ENCODE measurements at regions not wholly inside any gene's neighbourhood (a gene's known extent, or its start where the extent isn't known, plus 50 kb on each side); places are given as distances from the start of the nearest gene placed in this dataset.
A peak's percentile ranks its signal among the peaks of the same experiment; 100 is the strongest.

DNA sequence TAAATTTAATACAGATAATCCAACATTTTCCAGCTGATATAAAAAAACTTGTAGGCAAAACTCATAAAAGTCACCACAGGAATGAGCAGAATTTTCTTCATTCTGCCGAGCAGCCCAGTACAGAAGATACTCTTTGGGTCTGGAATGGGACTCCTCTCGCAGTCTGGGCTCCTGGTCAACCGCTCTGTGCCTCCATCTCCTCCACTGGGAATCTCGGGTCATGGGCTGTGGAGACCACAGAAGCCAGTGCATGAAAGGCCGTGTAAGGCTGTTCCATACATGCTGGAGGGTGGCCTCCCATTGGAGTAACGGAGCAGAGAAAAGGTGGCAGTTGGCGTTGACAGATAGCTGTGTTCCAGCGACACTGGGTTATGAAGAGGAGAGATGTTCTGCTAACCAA is 616.4 kb upstream of the MGMT start:
- Histone ChIP-seq H3K36me3 (no peaks in the 10 kb centered on the region), H3K27ac (no peak overlapping the region), H3K4me1 (peaks cover 4 to 64% (median 35%) of the 10 kb centered on the region in 12 donors), H3K9me3 (no peaks in the 10 kb centered on the region), H3K4me3 (no peak overlapping the region), H3K27me3 (no peaks in the 10 kb centered on the region)
- DNase-seq (no peak), ATAC-seq (no peak)
- intact Hi-C loops (cut with DNase I), result loop anchor here in 5 of 10 donors (5.0 to 10.0 kb wide), 5 partner anchors 43 to 1122 kb away; no protein-coding TSS in a partner anchor
- TF ChIP-seq, protein P1, sequence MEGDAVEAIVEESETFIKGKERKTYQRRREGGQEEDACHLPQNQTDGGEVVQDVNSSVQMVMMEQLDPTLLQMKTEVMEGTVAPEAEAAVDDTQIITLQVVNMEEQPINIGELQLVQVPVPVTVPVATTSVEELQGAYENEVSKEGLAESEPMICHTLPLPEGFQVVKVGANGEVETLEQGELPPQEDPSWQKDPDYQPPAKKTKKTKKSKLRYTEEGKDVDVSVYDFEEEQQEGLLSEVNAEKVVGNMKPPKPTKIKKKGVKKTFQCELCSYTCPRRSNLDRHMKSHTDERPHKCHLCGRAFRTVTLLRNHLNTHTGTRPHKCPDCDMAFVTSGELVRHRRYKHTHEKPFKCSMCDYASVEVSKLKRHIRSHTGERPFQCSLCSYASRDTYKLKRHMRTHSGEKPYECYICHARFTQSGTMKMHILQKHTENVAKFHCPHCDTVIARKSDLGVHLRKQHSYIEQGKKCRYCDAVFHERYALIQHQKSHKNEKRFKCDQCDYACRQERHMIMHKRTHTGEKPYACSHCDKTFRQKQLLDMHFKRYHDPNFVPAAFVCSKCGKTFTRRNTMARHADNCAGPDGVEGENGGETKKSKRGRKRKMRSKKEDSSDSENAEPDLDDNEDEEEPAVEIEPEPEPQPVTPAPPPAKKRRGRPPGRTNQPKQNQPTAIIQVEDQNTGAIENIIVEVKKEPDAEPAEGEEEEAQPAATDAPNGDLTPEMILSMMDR (IDR thresholded peaks at IDR 0.05), result no peak
- no peak for TF ChIP-seq POLR2A (IDR thresholded peaks at IDR 0.05)
- 92 to 100% (median 97%) methylated on average over 8 of the region's 8 CpGs for WGBS, 4 donors

DNA sequence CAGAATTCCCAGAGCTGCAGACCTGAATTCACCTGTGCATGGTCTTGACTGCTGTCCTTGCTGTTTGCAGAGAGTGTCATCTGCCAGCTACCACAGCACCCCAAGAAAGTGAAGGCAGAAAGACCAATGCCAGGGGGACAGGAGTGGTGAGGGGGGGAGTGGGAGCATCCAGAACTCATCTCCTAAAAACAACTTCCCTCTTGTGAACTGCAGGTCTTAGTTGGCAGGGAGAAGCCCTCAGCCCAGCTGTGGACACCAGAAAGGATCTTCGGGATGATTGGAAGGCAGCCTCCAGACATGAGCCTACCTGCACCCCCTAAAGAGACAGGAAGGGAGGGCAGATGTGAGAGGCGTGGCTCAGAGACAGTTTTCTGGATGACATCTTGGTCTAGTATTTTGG is 615.8 kb upstream of the MGMT start:
- DNase-seq, result no peak
- no peaks in the 10 kb centered on the region for H3K36me3 ChIP-seq
- WGBS, 4 donors, result 77 to 85% (median 79%) methylated on average over 2 of the region's 2 CpGs
- H3K9me3 ChIP-seq, result no peaks in the 10 kb centered on the region
- TF ChIP-seq POLR2A (IDR thresholded peaks at IDR 0.05), result no peak
- TF ChIP-seq, protein P1 (IDR thresholded peaks at IDR 0.05), result no peak
- H3K27ac ChIP-seq, result peak overlapping the region in 2 of 12 donors; percentile 21 to 49
- ATAC-seq, result no peak
- intact Hi-C loops (cut with DNase I), result loop anchor here in 5 of 10 donors (5.0 to 10.0 kb wide), 5 partner anchors 44 to 1121 kb away; no protein-coding TSS in a partner anchor
- peaks cover 4 to 70% (median 37%) of the 10 kb centered on the region in 12 donors for H3K4me1 ChIP-seq
- H3K4me3 ChIP-seq, result no peak overlapping the region
- no peaks in the 10 kb centered on the region for H3K27me3 ChIP-seq

DNA sequence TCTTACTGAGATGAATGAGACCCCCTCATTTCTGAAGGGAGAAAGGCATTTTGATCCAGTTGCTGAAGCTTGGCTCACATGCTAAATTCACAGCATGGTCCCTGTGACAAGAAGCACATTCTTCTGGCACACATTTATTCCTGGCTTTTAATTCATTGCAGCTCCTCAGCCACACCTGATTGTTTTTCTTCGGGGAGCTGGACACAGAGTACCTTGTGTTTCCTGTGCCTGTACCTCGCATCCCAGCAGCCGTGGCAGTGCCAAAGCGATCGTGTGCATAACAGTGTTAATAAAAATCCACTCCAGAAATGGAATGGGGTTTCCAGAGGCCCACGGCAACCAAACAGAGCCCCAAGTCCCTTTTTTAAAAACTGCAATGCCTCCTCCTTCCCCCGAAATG is 615.3 kb upstream of the MGMT start:
- DNase-seq (no peak), ATAC-seq (peak in 1 of 4 donors; percentile 34)
- TF ChIP-seq, protein P1 (IDR thresholded peaks at IDR 0.05), result no peak
- no peak for TF ChIP-seq POLR2A (IDR thresholded peaks at IDR 0.05)
- Histone ChIP-seq H3K4me3 (no peak overlapping the region), H3K9me3 (no peaks in the 10 kb centered on the region), H3K36me3 (no peaks in the 10 kb centered on the region), H3K4me1 (peaks cover 4 to 71% (median 37%) of the 10 kb centered on the region in 12 donors), H3K27ac (peak overlapping the region in 8 of 12 donors; percentile 16 to 59 (median 30)), H3K27me3 (no peaks in the 10 kb centered on the region)
- 43 to 58% (median 47%) methylated on average over 7 of the region's 7 CpGs for WGBS, 4 donors
- intact Hi-C loops (cut with DNase I), result loop anchor here in 5 of 10 donors (5.0 to 10.0 kb wide), 5 partner anchors 44 to 1121 kb away; no protein-coding TSS in a partner anchor

DNA sequence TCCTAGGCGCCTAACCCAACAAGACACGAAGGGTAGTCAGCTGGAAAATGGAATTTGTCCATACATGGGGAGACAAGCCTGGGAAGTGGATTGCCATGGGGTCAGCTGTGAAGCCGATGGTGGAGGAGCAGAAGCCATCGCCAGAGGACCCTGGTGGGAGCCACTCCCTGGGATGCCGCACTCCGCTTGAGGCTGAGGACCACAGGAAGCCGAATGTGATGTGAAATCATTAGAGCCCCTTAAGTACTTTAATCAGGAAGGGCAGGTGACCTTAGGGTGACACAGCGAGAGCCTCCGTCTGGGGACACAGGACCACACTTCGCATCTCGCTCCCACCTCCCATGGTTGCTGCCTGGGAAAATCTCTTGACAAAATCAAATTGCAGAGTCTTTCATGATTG is 614.6 kb upstream of the MGMT start:
- peaks cover 4 to 71% (median 37%) of the 10 kb centered on the region in 12 donors for H3K4me1 ChIP-seq
- no peak overlapping the region for H3K4me3 ChIP-seq
- no peak for TF ChIP-seq POLR2A (IDR thresholded peaks at IDR 0.05)
- TF ChIP-seq, protein P1 (IDR thresholded peaks at IDR 0.05), result no peak
- peak overlapping the region in 5 of 12 donors; percentile 21 to 59 (median 31) for H3K27ac ChIP-seq
- 94 to 96% (median 95%) methylated on average over 11 of the region's 11 CpGs for WGBS, 4 donors
- H3K36me3 ChIP-seq, result no peaks in the 10 kb centered on the region
- ATAC-seq (no peak), DNase-seq (no peak)
- H3K27me3 ChIP-seq, result no peaks in the 10 kb centered on the region
- intact Hi-C loops (cut with DNase I), result loop anchor here in 5 of 10 donors (5.0 to 10.0 kb wide), 5 partner anchors 45 to 1120 kb away; no protein-coding TSS in a partner anchor
- H3K9me3 ChIP-seq, result no peaks in the 10 kb centered on the region
